Erythroblast (primary cell): ENCODE measurements at regions not wholly inside any gene's neighbourhood (a gene's known extent, or its start where the extent isn't known, plus 50 kb on each side); places are given as distances from the start of the nearest gene placed in this dataset.

Experiments used
- GATA1 ChIP-seq: IDR thresholded peaks from 2 replicates; pipeline ENCODE4 v1.6.1; 2011; ENCODE audit warnings: low read depth, mild to moderate bottlenecking, control low read depth, low read length, moderate library complexity
- POLR2A ChIP-seq: IDR thresholded peaks from 2 replicates; pipeline ENCODE4 v1.6.1; 2011; ENCODE audit warnings: mild to moderate bottlenecking, low read length

GRCh38 chr3:21273259-21274025 is 477.6 kb downstream of the ZNF385D start:
- no peak for TF ChIP-seq POLR2A
- TF ChIP-seq GATA1, result no peak
